ENCODE measurements at regions not wholly inside any gene's neighbourhood (a gene's known extent, or its start where the extent isn't known, plus 50 kb on each side); places are given as distances from the start of the nearest gene placed in this dataset.

DNA sequence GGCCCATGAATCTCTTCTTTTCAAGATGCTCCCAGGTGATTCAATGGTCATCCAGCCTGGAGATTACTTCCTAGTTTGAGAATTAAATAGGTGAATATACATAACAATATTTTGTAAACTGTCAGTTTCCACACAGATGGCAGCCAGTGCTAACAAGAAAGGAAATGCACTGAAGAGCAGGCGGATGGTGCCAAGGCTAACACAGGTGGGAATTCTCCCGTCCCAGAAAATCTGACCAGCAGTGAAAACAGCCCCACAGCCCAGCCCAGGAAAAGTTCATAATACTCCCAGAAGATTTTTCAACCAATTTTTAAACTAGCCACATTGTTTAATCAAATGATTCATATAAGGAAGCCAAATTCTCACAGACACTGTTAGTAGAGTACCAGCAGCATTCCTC lies 387.2 kb upstream of the GATB start:
- DNase-seq (ENCODE audit: low read depth), result no peak
- in situ Hi-C loops (cut with HindIII; ENCODE audit: low pct_unique_long_range_greater_than_20kb, low sequenced_read_pairs), result no loop called here

DNA sequence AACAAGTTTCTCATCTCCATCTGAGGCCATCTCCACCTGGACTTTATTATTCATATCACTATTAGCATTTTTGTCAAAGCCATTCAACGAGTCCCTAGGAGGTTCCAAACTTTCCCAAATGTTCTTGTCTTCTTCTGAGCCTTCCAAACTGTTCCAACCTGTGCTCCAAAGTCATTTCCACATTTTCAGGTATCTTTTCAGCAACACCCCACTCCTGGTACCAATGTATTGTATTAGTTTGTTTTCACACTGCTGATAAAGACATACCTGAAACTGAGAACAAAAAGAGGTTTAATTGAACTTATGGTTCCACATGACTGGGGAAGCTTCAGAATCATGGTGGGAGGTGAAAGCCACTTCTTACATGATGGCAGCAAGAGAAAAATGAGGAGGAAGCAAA lies 385.4 kb upstream of the GATB start:
- DNase-seq (ENCODE audit: low read depth), result no peak
- in situ Hi-C loops (cut with HindIII; ENCODE audit: low pct_unique_long_range_greater_than_20kb, low sequenced_read_pairs), result no loop called here

DNA sequence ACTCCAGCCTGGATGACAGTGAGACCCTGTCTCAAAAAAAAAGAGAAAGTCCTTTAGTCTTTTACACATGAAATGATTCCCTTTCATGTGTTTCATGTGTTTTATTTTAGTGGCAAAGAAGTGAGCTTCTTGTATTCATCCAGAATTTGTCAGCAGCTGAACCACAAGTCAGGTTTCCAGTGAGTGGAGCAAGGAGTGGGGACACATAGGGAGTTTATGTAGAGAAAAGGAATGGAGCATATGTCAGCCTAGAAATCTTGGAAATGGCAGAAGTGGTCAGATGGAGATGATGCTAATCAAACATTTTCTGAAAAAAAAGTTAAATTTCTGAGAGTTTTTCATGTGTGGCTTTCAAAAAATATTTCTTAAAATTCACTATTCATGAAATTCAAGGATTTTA lies 383.0 kb upstream of the GATB start:
- in situ Hi-C loops (cut with HindIII; ENCODE audit: low pct_unique_long_range_greater_than_20kb, low sequenced_read_pairs), result no loop called here
- DNase-seq (ENCODE audit: low read depth), result no peak

DNA sequence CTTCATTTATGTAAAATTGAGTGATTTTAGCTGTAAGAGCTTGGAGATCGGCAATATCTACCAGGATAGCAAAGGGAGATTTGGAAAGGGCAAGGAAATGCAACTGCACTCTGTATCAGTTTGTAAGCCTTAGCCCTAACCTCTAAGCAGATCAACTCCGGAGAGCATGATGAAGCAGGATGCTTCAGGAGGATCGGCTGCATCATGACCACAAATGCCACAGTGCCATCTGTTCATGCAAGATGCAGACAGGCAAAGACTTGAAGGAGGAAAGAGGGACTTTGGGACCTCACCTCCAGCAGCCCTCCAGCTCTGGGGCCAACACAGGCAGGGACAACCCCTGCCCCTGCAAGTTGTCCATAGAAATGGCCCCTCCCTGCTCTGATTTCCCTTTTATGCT lies 377.6 kb upstream of the GATB start:
- DNase-seq (ENCODE audit: low read depth), result no peak

DNA sequence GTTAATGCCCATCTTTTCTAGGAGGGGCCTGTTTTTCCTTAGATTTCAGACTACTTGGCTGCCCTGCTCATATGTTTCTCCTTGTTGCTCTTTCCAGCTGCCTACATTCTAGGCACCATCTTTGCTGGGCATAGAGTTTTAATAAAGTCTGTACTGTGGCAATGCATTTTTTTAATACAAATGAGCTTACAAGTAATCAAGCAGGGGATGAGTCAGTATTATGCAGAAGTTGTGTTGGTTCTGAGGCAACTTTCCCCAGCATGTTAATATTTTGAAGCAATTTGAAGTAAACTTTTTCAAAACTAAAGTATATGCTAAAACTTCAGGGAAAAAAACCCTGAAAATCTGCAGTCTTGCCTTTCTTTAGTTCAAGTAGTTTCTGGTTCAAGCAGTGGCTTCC lies 372.0 kb upstream of the GATB start:
- no peak for DNase-seq (ENCODE audit: low read depth)
- in situ Hi-C loops (cut with HindIII; ENCODE audit: low pct_unique_long_range_greater_than_20kb, low sequenced_read_pairs), result no loop called here

More for the DNA sequence above, 377.6 kb upstream of the GATB start:
- in situ Hi-C loops (cut with HindIII; ENCODE audit: low pct_unique_long_range_greater_than_20kb, low sequenced_read_pairs), result no loop called here

DNA sequence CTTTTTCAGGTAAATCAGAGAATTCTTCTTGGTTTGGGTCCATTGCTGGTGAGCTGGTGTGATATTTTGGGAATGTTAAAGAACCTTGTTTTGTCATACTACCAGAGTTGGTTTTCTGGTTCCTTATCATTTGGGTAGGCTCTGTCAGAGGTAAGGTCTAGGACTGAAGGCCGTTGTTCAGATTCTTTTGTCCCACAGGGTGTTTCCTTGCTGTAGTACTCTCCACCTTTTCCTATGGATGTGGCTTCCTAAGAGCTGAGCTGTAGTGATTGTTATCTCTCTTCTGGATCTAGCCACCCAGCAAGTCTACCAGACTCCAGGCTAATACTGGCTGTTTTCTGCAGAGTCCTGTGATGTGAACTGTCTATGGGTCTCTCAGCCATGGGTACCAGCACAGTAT lies 367.5 kb upstream of the GATB start:
- DNase-seq (ENCODE audit: low read depth), result no peak
- in situ Hi-C loops (cut with HindIII; ENCODE audit: low pct_unique_long_range_greater_than_20kb, low sequenced_read_pairs), result no loop called here

DNA sequence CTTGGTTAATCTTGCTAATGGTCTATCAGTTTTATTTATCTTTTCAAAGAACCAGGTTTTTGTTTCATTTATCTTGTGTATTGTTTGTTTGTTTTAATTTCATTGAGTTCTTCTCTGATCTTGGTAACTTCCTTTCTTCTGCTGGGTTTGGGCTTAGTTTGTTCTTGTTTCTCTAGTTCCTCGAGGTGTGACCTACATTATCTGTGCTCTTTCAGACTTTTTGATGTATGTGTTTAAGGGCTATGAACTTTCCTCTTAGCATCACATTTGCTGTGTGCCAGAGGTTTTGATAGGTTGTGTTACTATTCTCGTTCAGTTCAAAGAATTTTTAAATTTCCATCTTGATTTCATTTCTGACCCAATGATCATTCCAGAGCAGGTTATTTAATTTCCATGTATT lies 365.4 kb upstream of the GATB start:
- no peak for DNase-seq (ENCODE audit: low read depth)
- in situ Hi-C loops (cut with HindIII; ENCODE audit: low pct_unique_long_range_greater_than_20kb, low sequenced_read_pairs), result no loop called here

DNA sequence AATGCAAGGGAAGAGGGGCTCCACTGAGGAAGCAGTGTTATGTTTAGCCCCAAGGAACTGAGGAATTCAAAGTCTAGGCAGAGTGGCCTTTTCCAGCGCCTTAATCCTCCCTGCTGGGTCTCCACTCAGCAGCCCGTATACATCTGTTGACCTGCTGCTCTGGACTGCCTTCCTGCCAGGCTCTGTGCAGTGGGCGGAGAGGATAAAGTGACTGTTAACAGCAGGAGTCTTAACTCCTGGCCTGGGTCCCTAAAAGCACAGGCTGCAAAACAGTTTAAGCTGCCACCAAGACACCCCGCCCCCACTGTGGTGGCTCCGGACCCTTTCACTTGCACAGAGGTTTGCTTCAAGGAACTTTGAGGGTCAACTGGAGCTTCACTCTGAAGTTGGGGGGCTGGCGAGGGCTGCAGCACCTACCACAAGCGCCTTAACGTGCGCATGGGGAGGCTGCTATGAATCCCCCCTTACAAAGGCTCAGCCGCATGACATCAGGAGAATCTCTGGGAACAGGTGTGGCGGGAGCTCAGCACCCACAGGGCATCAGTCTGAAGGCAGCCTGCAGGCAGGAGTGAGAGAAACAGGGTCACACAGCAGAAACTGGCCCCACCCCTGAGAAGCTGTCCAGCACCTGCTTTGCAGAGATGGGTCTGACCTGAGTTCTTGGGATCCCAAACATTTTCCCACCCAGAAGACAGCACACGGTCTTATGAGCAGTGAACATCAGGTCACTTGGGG lies 358.2 kb upstream of the GATB start:
- in situ Hi-C loops (cut with HindIII; ENCODE audit: low pct_unique_long_range_greater_than_20kb, low sequenced_read_pairs), result no loop called here
- DNase-seq (ENCODE audit: low read depth), result no peak

DNA sequence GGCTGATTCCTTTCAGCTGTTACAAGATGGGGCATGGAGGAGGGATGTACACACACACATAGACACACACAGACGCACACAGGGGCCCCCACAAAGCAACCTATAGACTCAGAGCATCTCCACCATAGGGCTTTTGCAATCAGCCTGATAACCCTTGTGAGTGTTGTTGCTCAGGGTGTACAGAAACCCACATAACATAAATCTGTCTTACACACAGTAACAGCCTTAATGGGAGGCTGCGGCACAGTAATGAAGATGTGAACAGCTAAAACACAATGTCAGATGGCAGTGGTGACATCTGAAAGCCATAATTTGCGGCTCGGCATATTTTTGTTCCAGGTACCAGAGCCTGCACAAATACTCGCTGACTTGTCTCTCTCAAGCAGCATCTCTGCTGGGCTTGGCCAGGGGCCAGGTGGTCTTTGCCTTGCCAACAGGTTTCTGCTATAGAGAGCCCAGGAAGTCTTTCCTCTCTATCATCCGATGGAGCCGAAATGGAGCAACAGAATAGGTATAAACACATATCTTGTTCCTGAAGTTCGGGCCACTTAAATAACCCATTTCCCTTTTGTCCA lies 357.2 kb upstream of the GATB start:
- DNase-seq (ENCODE audit: low read depth), result no peak
- in situ Hi-C loops (cut with HindIII; ENCODE audit: low pct_unique_long_range_greater_than_20kb, low sequenced_read_pairs), result no loop called here

DNA sequence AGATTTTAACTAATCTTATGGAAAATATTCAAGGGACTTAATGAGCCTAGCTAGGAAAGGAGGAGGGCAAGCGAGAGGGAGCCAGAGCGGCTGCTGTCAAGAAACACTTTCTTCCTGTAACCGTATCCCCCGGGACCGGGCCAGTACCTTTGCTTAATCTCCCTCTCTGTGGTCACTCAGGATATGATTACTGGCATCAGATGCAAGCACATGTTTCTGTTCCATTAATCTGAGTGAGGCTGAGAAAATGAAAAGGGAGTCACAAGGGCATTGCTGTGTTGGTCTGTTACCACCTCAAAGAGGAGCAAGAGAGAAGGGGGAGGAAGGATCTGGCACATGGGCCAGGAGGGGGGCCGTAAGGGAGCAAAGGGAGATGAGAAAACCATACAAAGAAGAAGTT lies 356.7 kb upstream of the GATB start:
- no peak for DNase-seq (ENCODE audit: low read depth)
- in situ Hi-C loops (cut with HindIII; ENCODE audit: low pct_unique_long_range_greater_than_20kb, low sequenced_read_pairs), result no loop called here

DNA sequence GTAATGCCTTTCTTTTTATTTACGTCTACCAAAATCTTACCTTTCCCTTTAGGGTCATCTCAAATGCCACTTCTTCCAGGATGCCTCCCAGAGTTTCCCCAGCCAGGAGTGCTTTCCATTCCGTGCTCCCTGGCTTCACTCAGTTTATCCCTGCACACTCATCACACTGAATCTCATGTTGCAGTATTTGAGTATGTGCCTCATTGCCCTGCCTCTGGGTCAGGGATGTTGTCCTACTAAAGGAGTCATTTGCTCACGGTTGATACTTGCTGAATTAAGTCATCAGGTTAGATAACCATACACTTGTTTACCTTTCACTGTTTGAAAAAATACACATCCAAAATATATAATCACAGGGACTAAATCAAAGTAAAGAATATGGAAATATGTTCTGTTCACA lies 356.2 kb upstream of the GATB start:
- in situ Hi-C loops (cut with HindIII; ENCODE audit: low pct_unique_long_range_greater_than_20kb, low sequenced_read_pairs), result no loop called here
- no peak for DNase-seq (ENCODE audit: low read depth)

DNA sequence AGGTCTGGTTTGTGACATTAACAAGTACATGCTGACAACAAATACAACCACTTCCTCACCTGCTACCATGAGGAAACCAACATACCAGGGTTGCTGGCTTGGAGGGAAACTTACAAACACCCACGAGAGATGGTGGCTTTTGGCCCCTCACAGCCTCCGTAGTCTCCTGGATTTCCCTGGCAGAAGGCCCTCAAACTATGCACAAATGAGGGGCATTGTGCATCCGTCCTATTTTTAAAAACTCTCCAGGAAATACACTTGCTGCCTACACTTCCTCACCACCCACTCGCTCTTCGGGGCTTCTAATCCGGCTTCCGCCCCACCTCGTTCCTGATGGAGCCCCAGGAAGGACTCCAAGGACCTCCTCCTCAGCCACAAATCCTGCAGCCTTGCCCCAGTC lies 355.0 kb upstream of the GATB start:
- in situ Hi-C loops (cut with HindIII; ENCODE audit: low pct_unique_long_range_greater_than_20kb, low sequenced_read_pairs), result no loop called here
- no peak for DNase-seq (ENCODE audit: low read depth)

DNA sequence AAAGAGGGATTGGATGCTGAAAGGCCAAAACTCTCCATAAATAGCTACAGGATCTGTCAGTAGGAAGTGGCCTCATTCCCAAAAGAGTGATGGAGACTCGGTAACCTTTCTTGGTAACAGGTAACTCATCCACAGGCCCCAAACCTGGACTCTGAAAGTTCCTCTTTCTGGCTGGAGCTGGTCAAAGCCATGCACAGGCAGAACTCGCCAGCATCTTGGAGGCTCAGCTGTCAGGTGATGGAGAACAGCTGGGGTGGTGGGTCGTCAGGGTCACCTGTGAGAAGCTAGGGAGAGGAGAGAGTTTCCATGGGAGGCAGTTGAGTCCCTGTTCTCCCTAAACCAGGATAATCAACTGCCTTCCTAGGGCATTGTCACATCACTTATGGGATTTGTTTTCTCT lies 354.3 kb upstream of the GATB start:
- in situ Hi-C loops (cut with HindIII; ENCODE audit: low pct_unique_long_range_greater_than_20kb, low sequenced_read_pairs), result no loop called here
- no peak for DNase-seq (ENCODE audit: low read depth)

DNA sequence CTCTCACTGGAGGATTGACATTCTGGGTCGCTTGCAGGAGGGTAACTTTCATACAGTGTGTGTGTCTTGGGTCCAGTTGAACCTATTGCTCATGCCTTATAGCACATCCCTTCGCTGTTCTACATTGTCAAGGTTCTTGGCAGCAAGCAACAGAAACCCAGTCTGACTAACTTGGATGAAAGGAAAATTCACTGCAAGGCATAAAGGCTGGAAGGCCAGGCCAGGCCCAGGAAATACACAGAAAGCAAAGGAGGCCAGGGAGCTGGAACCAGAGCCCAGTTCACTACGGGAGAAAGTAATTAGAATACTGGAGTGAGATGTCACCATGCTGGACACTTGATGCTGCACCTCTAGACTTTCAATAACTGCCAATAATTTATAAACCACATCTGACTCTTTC lies 353.8 kb upstream of the GATB start:
- in situ Hi-C loops (cut with HindIII; ENCODE audit: low pct_unique_long_range_greater_than_20kb, low sequenced_read_pairs), result no loop called here
- DNase-seq (ENCODE audit: low read depth), result no peak

DNA sequence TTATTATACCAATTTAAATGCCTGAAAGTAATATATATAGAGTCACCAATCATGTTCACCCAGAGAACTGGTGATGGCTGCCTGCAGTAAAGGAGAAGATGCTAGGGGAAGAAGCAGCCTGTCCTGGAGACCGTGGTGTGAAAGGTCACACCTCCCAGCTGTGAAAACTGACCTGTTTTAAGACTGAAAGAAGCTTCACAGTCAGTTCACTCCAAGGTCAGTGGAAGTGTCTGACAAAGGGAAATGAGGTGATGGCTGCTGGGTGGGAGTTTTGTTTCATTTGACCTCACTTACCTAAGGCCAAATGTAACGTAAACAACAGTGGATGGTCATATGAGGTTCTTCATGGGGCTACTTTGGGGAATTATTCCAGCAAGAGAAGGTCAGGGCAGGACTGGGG lies 352.1 kb upstream of the GATB start:
- in situ Hi-C loops (cut with HindIII; ENCODE audit: low pct_unique_long_range_greater_than_20kb, low sequenced_read_pairs), result no loop called here
- DNase-seq (ENCODE audit: low read depth), result no peak

DNA sequence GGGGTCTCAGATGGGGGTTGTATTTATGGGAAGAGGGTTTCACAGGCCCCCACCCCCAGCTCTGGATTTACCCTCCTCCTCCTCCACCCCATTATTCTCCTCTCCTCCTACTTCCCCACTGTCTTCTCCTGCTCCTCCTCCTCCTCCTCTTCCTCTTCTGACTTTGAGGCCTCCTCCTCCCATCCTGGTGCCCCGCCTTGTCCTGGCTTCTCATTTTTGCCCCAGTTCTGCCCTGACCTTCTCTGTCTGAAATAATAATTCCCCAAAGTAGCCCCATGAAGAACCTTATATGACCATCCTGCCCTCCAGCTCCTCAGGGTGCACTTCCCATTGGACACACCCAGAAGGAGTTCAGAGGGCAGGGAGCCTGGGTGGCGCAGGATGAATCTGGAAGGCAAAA lies 351.4 kb upstream of the GATB start:
- in situ Hi-C loops (cut with HindIII; ENCODE audit: low pct_unique_long_range_greater_than_20kb, low sequenced_read_pairs), result no loop called here
- no peak for DNase-seq (ENCODE audit: low read depth)

DNA sequence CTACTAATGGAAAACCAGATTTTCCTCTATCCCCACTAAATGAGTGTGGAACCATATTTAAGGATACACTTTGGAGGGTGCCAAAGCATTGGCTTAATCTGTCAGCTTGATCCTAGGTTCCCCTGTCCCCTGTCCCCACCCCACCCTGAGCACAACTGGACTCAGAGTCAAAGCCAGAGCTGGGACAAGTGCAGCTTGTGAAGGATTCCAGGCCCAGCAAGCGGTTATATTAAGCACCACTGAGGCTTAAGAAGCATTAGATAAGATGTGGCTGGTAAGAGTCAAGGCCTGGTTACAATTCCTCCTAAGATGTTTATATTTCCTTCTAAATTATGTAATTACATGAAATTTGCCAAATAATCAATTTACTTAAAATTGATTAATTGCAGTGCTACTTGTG lies 350.0 kb upstream of the GATB start:
- DNase-seq (ENCODE audit: low read depth), result no peak
- in situ Hi-C loops (cut with HindIII; ENCODE audit: low pct_unique_long_range_greater_than_20kb, low sequenced_read_pairs), result no loop called here

DNA sequence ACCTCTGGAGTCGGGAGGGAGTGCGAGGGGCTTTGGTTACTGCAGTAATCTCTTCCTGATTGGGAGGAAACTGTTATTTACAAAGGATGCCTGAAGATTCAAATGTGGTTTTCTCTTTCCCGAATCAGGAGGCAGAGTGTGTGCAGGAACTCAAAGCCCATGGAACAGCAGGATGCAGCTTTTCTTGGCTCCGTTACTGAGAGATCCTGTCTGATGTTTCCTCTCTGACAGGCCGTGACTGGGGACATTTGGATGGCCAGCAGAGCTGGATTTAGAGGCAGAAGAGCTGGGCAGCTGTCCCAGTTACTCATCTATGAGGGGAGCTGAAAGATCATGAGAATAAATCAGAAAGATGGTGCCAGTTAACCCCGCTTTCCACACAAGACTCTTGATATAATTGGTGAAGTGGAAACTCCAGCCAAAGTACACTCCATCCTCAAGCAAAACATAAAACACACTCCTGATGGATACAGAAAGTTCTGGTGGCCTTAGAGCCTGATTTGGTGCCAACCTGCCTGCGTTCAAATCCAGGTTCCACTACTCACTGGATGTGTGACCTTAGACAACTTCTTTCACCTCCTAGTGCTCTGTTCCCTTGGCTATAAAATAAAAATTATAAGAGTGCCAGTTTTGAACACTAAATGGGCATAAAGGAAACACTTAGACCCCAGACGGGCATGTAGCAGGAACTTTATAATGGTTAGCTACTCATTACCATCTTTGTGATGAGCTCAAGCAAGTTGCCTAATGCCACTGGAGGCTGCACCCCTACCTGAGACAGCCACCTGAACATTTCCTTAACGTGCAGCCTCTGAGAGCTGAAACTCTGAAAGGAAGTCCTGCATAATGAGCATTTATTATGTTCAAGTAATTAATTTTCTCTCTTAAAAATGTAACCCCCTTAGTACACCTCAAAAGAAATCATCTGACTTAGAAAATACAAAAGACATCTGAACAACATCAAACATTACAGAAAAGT lies 349.0 kb upstream of the GATB start:
- no peak for DNase-seq (ENCODE audit: low read depth)

DNA sequence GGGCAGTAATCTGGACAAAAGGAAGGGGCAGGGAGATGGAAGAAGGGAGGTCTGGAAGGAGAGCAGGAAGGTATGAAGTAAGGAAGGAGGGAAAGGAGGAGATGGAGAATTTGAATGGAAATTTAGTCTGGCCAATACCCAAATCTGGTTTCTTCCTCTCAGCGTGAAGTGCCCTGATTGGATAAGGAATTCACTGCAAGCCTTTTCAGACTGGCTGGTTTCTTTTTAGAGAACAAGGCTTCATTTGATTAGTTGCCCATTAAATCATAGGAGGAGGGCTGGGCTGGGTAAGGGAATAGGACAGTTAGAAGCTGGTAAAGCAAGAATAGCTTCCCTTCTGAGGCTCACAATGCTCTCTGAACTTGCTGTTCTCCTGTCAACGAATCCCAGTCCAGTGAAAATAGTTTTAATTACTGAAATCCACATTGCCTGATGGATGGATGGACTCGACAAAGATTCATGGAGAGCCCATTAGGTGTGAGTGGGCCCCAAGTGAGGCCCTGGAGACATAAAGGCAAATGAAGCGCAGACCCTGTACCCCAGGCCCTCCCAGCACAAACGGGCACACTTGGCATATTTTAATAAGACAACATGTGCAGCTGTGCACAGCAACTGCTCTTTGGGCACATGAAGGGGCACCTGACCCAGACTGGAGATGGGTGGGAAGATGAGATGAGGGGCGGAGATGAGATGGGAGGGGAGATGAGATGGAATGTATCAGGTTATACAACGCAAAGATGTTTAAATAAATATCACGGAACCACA lies 347.1 kb upstream of the GATB start:
- in situ Hi-C loops (cut with HindIII; ENCODE audit: low pct_unique_long_range_greater_than_20kb, low sequenced_read_pairs), result no loop called here
- no peak for DNase-seq (ENCODE audit: low read depth)

More for the DNA sequence above, 349.0 kb upstream of the GATB start:
- in situ Hi-C loops (cut with HindIII; ENCODE audit: low pct_unique_long_range_greater_than_20kb, low sequenced_read_pairs), result no loop called here

Data from Caki2 (cell line).